ENCODE measurements at regions not wholly inside any gene's neighbourhood (a gene's known extent, or its start where the extent isn't known, plus 50 kb on each side); places are given as distances from the start of the nearest gene placed in this dataset.

DNA sequence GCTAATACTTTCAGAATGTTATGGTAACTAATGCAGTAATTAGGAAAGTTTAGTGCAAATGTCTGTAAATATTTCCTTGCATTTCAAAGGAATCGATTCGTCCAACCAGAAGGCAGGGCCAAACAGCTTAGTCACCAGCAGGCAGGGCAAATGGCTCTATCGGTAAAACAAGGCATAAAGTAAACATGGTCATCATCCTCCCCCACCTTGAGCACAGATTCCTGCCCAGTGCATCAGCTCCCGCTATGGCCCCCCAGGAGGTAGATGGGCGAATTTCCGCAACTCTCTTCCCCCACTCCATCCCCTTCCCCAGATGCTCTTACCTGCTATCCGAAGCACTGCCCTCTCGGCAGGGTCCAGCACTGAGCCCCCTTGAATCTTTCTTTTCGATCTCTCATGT, 103.8 kb upstream of the BEND6 start:
- Histone ChIP-seq H3K4me1 (no peaks in the 10 kb centered on the region), H3K9me3 (no peaks in the 10 kb centered on the region), H3K4me3 (peak overlapping the region; percentile 44 to 68 (median 51)), H3K27me3 (no peaks in the 10 kb centered on the region), H3K36me3 (no peaks in the 10 kb centered on the region), H3K27ac (peak overlapping the region in 1 of 2 donors; percentile 44)
- DNase-seq (ENCODE audit: low spot score in 2 of 2): no peak
- intact Hi-C loops (cut with DNase I; ENCODE audit: low total_unique reads): no loop called here
- TF ChIP-seq, protein P1, sequence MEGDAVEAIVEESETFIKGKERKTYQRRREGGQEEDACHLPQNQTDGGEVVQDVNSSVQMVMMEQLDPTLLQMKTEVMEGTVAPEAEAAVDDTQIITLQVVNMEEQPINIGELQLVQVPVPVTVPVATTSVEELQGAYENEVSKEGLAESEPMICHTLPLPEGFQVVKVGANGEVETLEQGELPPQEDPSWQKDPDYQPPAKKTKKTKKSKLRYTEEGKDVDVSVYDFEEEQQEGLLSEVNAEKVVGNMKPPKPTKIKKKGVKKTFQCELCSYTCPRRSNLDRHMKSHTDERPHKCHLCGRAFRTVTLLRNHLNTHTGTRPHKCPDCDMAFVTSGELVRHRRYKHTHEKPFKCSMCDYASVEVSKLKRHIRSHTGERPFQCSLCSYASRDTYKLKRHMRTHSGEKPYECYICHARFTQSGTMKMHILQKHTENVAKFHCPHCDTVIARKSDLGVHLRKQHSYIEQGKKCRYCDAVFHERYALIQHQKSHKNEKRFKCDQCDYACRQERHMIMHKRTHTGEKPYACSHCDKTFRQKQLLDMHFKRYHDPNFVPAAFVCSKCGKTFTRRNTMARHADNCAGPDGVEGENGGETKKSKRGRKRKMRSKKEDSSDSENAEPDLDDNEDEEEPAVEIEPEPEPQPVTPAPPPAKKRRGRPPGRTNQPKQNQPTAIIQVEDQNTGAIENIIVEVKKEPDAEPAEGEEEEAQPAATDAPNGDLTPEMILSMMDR (IDR thresholded peaks at IDR 0.05): no peak
- TF ChIP-seq POLR2A (IDR thresholded peaks at IDR 0.05) (no peak), POLR2AphosphoS5 (IDR thresholded peaks at IDR 0.05) (no peak)

DNA sequence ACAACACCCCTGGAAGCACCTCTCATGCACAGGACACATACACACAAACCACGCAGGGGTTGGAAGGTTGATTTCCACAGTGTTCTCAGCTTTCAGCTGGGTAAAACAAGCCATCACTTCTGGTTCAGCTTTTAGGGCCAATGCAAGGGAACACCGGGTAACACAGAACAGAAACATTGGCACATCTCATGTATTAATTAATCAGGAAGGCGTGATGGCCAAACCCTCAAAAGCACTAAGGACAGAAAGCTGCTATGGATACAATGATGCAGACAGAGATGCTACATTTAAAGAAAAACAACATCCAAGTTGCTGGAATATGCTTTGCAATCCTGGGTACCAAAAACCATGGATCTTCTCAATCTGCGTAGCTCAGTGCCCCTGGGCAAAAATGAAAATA, 104.3 kb upstream of the BEND6 start:
- H3K9me3 ChIP-seq: no peaks in the 10 kb centered on the region
- H3K36me3 ChIP-seq: no peaks in the 10 kb centered on the region
- no peak for TF ChIP-seq POLR2A (IDR thresholded peaks at IDR 0.05)
- no peak for TF ChIP-seq POLR2AphosphoS5 (IDR thresholded peaks at IDR 0.05)
- TF ChIP-seq, protein P1 (IDR thresholded peaks at IDR 0.05): no peak
- intact Hi-C loops (cut with DNase I; ENCODE audit: low total_unique reads): no loop called here
- DNase-seq (ENCODE audit: low spot score in 2 of 2): no peak
- no peaks in the 10 kb centered on the region for H3K4me1 ChIP-seq
- H3K27me3 ChIP-seq: no peaks in the 10 kb centered on the region
- H3K4me3 ChIP-seq: peak overlapping the region; percentile 44 to 68 (median 51)
- no peak overlapping the region for H3K27ac ChIP-seq

DNA sequence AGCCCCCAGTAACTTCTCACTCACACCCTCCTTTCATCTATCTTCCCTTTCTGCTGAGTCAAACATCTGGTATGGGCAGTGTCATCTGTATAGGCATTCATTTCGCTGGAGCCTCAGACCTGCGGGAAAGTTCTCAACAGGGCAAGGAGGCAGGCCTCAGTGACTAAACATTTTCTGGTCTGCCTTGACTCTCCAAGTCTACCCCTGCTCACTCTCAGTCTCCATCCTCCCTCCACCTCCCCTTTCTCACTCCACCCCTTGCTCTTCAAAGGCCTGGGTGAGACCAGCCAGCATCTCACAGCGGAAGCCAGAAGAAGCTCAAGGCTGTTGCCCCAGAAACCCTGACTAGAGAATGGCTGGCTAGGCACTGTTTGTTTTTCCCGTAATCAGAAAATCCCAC, 105.0 kb upstream of the BEND6 start:
- Histone ChIP-seq H3K27ac (no peak overlapping the region), H3K4me1 (no peaks in the 10 kb centered on the region), H3K36me3 (no peaks in the 10 kb centered on the region), H3K9me3 (no peaks in the 10 kb centered on the region), H3K4me3 (no peak overlapping the region), H3K27me3 (no peaks in the 10 kb centered on the region)
- intact Hi-C loops (cut with DNase I; ENCODE audit: low total_unique reads): no loop called here
- TF ChIP-seq POLR2A (IDR thresholded peaks at IDR 0.05): no peak
- no peak for DNase-seq (ENCODE audit: low spot score in 2 of 2)

DNA sequence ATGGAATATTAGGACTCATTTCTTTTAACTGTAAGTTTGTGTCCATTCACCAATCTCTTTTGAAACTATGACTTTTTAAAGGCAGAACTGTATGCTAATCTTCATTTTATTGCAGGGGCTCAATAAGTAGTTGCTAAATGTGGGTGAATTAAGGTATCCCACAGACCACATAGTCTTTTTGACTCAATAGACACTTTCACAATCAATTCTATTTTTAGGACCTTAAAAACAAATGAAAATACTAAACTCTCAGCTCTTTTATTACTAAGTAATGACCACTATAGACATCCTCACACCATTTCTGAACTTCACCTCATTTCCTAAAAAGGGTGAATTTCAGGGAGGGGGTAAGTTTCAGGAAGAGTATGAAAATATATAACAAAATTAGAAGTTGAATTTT, 106.8 kb upstream of the BEND6 start:
- intact Hi-C loops (cut with DNase I; ENCODE audit: low total_unique reads): no loop called here
- H3K4me3 ChIP-seq: no peak overlapping the region
- H3K27me3 ChIP-seq: no peaks in the 10 kb centered on the region
- H3K36me3 ChIP-seq: no peaks in the 10 kb centered on the region
- no peaks in the 10 kb centered on the region for H3K4me1 ChIP-seq
- no peak overlapping the region for H3K27ac ChIP-seq
- TF ChIP-seq POLR2A (IDR thresholded peaks at IDR 0.05): no peak
- TF ChIP-seq, protein P1 (IDR thresholded peaks at IDR 0.05): no peak
- TF ChIP-seq POLR2AphosphoS5 (IDR thresholded peaks at IDR 0.05): no peak
- H3K9me3 ChIP-seq: no peaks in the 10 kb centered on the region
- no peak for DNase-seq (ENCODE audit: low spot score in 2 of 2)

DNA sequence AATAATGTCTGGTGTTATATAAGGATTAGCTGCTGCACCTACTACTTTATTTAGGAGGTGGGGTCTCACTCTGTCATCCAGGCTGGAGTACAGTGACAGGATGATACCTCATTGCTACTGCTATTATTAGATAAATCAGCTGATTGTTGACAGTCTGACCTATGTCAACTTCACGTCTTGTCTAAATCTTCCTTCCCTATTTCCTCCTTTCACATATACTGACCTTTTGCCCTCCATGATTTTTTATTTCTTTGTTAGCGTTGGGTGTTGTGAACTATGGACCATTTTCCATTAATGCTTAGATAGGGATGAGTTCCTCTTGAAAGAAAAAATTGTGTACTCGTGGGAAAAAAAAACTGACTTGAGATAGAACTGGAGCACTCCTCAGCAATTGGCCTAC, 109.9 kb upstream of the BEND6 start:
- DNase-seq (ENCODE audit: low spot score in 2 of 2): no peak
- Histone ChIP-seq H3K4me3 (no peak overlapping the region), H3K27ac (no peak overlapping the region), H3K4me1 (no peaks in the 10 kb centered on the region), H3K9me3 (no peaks in the 10 kb centered on the region), H3K36me3 (no peaks in the 10 kb centered on the region), H3K27me3 (peaks cover 0 to 4% of the 10 kb centered on the region in 2 donors)
- TF ChIP-seq POLR2AphosphoS5 (IDR thresholded peaks at IDR 0.05) (no peak), POLR2A (IDR thresholded peaks at IDR 0.05) (no peak)
- TF ChIP-seq, protein P1 (IDR thresholded peaks at IDR 0.05): no peak
- intact Hi-C loops (cut with DNase I; ENCODE audit: low total_unique reads): no loop called here
